Cardiac muscle cell (in vitro differentiated cells and primary cell): ENCODE measurements at regions not wholly inside any gene's neighbourhood (a gene's known extent, or its start where the extent isn't known, plus 50 kb on each side); places are given as distances from the start of the nearest gene placed in this dataset.

ENCODE experiments used
- DNase-seq, 2 donors: peaks; one replicate each; pipeline versions ENCODE4 v3.0.0 to v3.0.0-alpha.2; 2010 to 2017; ENCODE audit warnings: low read depth in 1 of 2, low spot score in 1 of 2
- H3K27ac ChIP-seq: fragments of 200-600 bp; sonication (generic); 2 replicates; pipeline ENCODE4 v1.5.1; 2016
- H3K27me3 ChIP-seq: fragments of 200-600 bp; sonication (generic); 2 replicates; pipeline ENCODE4 v1.6.0; 2016; ENCODE audit warnings: control low read depth
- H3K36me3 ChIP-seq: fragments of 200-600 bp; sonication (generic); 2 replicates; pipeline ENCODE4 v1.5.1; 2016; ENCODE audit warnings: control low read depth
- H3K4me1 ChIP-seq: fragments of 200-600 bp; sonication (generic); 2 replicates; pipeline ENCODE4 v1.8.1; 2017; ENCODE audit warnings: low read depth, mild to moderate bottlenecking, mixed run types
- H3K4me3 ChIP-seq: fragments of 200-600 bp; sonication (generic); 2 replicates; pipeline ENCODE4 v1.5.1; 2016; ENCODE audit warnings: mild to moderate bottlenecking
- H3K9me3 ChIP-seq: fragments of 200-600 bp; sonication (generic); 2 replicates; pipeline ENCODE4 v1.5.1; 2017; ENCODE audit warnings: low read depth, mild to moderate bottlenecking, control low read depth
- CTCF ChIP-seq: IDR thresholded peaks from 2 replicates; pipeline ENCODE4 v1.5.1; 2012; ENCODE audit warnings: low read depth, mild to moderate bottlenecking, low read length

- no peak overlapping the region for H3K4me3 ChIP-seq
- H3K4me1 ChIP-seq = no peaks in the 10 kb centered on the region
- H3K27ac ChIP-seq = no peak overlapping the region
- H3K27me3 ChIP-seq = no peaks in the 10 kb centered on the region
- H3K36me3 ChIP-seq = no peaks in the 10 kb centered on the region
- H3K9me3 ChIP-seq = no peaks in the 10 kb centered on the region
- DNase-seq = no peak
- no peak for TF ChIP-seq CTCF
Observed at GRCh38 chr4:137994853-137995252, 247.3 kb downstream of the SLC7A11 start.

- Histone ChIP-seq H3K27me3 (no peaks in the 10 kb centered on the region), H3K4me3 (no peak overlapping the region), H3K27ac (no peak overlapping the region), H3K9me3 (no peaks in the 10 kb centered on the region), H3K36me3 (no peaks in the 10 kb centered on the region), H3K4me1 (no peaks in the 10 kb centered on the region)
- TF ChIP-seq CTCF = no peak
- DNase-seq = no peak
Observed at GRCh38 chr4:137993232-137993631, 248.9 kb downstream of the SLC7A11 start.

- H3K27ac ChIP-seq = no peak overlapping the region
- H3K36me3 ChIP-seq = no peaks in the 10 kb centered on the region
- peak in 1 of 2 donors; percentile 60 for DNase-seq
- H3K9me3 ChIP-seq = no peaks in the 10 kb centered on the region
- no peaks in the 10 kb centered on the region for H3K27me3 ChIP-seq
- H3K4me3 ChIP-seq = no peak overlapping the region
- TF ChIP-seq CTCF = peak; percentile 35
- no peaks in the 10 kb centered on the region for H3K4me1 ChIP-seq
Observed at GRCh38 chr4:137981277-137981676, 260.9 kb downstream of the SLC7A11 start.

GRCh38 chr4:137980641-137981040, 261.5 kb downstream of the SLC7A11 start:
- Histone ChIP-seq H3K4me3 (no peak overlapping the region), H3K27me3 (no peaks in the 10 kb centered on the region), H3K9me3 (no peaks in the 10 kb centered on the region), H3K36me3 (no peaks in the 10 kb centered on the region), H3K4me1 (no peaks in the 10 kb centered on the region), H3K27ac (no peak overlapping the region)
- no peak for TF ChIP-seq CTCF
- DNase-seq = no peak

- H3K27me3 ChIP-seq = no peaks in the 10 kb centered on the region
- H3K4me3 ChIP-seq = no peak overlapping the region
- no peaks in the 10 kb centered on the region for H3K4me1 ChIP-seq
- H3K9me3 ChIP-seq = no peaks in the 10 kb centered on the region
- no peak for TF ChIP-seq CTCF
- no peak for DNase-seq
- no peak overlapping the region for H3K27ac ChIP-seq
- H3K36me3 ChIP-seq = no peaks in the 10 kb centered on the region
Observed at GRCh38 chr4:137979938-137980337, 262.2 kb downstream of the SLC7A11 start.
